Mucosa of rectum (tissue), 2 donors: ENCODE measurements at regions not wholly inside any gene's neighbourhood (a gene's known extent, or its start where the extent isn't known, plus 50 kb on each side); places are given as distances from the start of the nearest gene placed in this dataset.

Experiments used
- H3K27ac ChIP-seq, 2 donors: one replicate each; pipeline ENCODE4 v1.7.0; 2013; ENCODE audit warnings: inconsistent platforms in 2 of 2, low read depth in 2 of 2, low read length in 2 of 2
- H3K27me3 ChIP-seq, 2 donors: one replicate each; pipeline ENCODE4 v1.7.0; 2013; ENCODE audit warnings: low read length in 2 of 2; ENCODE audit not compliant: control insufficient read depth in 2 of 2, insufficient read depth in 2 of 2
- H3K36me3 ChIP-seq, 2 donors: one replicate each; pipeline ENCODE4 v1.7.0; 2013; ENCODE audit warnings: low read length in 2 of 2; ENCODE audit not compliant: control insufficient read depth in 2 of 2, insufficient read depth in 2 of 2
- H3K4me1 ChIP-seq, 2 donors: one replicate each; pipeline ENCODE4 v1.7.0; 2013; ENCODE audit warnings: low read length in 2 of 2, mild to moderate bottlenecking in 1 of 2; ENCODE audit not compliant: control insufficient read depth in 2 of 2, insufficient read depth in 2 of 2
- H3K4me3 ChIP-seq, 2 donors: one replicate each; pipeline ENCODE4 v1.7.0; 2013; ENCODE audit warnings: low read length in 2 of 2
- H3K9ac ChIP-seq, 2 donors: one replicate each; pipeline ENCODE4 v1.7.0; 2013; ENCODE audit warnings: low read length in 2 of 2, low read depth in 1 of 2, mild to moderate bottlenecking in 1 of 2
- H3K9me3 ChIP-seq, 2 donors: one replicate each; pipeline ENCODE4 v1.7.0; 2013; ENCODE audit warnings: low read length in 2 of 2; ENCODE audit not compliant: control insufficient read depth in 2 of 2
- donor health status: healthy.
- donor health status: Normal muscosa, but diverticular disease.

DNA sequence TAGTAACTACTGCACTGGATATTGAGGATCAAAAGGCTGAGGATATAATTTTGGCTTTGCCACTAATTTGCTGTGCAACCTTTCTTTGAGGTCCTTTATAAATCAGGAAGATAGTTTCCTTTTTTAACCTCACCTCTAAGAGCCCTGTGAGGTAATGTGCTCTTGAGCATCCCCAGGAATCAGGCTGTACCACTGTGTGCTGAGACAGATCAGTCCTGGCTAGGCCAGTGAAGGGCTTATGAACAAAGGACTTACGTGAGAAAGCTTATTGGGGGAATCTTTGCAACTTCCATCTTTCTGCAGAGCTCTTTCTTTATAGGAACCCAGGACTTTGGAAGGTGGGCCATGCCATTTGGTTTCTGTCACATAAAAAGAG, 188.9 kb downstream of the SIPA1L2 start:
- H3K27me3 ChIP-seq = no peaks in the 10 kb centered on the region
- H3K4me3 ChIP-seq = no peak overlapping the region
- no peak overlapping the region for H3K9ac ChIP-seq
- no peaks in the 10 kb centered on the region for H3K9me3 ChIP-seq
- peaks cover 71 to 72% of the 10 kb centered on the region in 2 donors for H3K36me3 ChIP-seq
- H3K27ac ChIP-seq = no peak overlapping the region
- H3K4me1 ChIP-seq = no peaks in the 10 kb centered on the region

DNA sequence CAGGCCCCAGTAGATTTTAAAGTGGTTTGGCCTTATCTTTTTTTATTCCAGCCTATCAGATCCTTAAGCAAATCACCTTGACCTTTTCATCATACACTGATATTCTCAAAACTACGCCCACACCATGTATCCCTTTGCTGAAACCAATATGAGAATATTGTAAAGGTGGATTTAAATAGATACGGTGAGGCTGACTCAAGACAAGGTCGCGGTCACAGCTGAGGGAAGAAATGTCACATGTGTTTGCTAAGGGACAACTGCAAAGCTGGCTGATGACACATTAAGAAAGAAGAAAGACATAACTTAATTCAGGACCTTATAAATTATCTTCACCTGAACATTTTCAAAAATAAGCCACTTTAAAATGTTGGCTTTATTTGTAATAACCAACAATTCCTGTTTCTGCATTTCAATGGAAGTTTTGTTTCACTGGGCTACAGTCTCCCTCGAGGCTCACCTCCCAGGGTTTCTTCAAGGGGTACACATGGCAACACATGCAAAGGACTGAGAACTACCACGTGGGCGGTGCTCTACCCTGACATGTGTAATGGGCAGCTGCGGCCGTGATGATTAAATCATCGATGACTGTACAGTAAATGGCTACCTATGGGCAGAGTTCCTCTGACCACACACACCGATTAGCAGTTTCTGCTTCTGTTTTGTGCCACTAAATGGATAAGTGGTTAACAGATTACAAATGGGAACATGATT, 189.5 kb downstream of the SIPA1L2 start:
- no peak overlapping the region for H3K4me3 ChIP-seq
- H3K36me3 ChIP-seq = peaks cover 69 to 72% of the 10 kb centered on the region in 2 donors
- H3K27ac ChIP-seq = no peak overlapping the region
- H3K9ac ChIP-seq = no peak overlapping the region
- no peaks in the 10 kb centered on the region for H3K9me3 ChIP-seq
- H3K27me3 ChIP-seq = no peaks in the 10 kb centered on the region
- no peaks in the 10 kb centered on the region for H3K4me1 ChIP-seq

- no peaks in the 10 kb centered on the region for H3K27me3 ChIP-seq
- no peak overlapping the region for H3K4me3 ChIP-seq
- H3K9ac ChIP-seq = no peak overlapping the region
- H3K9me3 ChIP-seq = no peaks in the 10 kb centered on the region
- H3K36me3 ChIP-seq = peaks cover 66 to 75% of the 10 kb centered on the region in 2 donors
- no peak overlapping the region for H3K27ac ChIP-seq
- H3K4me1 ChIP-seq = no peaks in the 10 kb centered on the region
Measured at GRCh38 chr1:232439011-232439410, 190.9 kb downstream of the SIPA1L2 start.

DNA sequence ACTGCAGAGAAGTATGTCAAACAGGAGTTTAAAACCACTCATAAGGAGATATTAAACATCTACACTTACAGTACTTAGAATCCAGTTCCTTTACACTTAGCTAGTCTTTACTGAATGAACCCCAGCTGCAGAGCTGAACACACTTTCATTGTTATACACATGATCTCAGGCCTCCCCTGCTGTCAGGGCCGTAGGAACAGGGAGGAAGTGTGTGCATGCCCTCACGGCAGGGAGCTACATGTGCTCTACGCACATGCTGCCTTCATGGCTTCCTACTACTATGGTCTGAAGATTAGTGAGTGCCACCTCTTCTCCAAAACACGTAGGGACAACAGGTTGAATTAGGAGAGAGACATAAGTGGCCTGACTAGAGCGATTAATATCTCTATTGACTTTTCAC, 191.5 kb downstream of the SIPA1L2 start:
- H3K9ac ChIP-seq = no peak overlapping the region
- peaks cover 63 to 73% of the 10 kb centered on the region in 2 donors for H3K36me3 ChIP-seq

GRCh38 chr1:232437510-232437909, 192.4 kb downstream of the SIPA1L2 start:
- H3K27me3 ChIP-seq = no peaks in the 10 kb centered on the region
- H3K36me3 ChIP-seq = peaks cover 64 to 70% of the 10 kb centered on the region in 2 donors
- H3K9ac ChIP-seq = no peak overlapping the region
- H3K4me1 ChIP-seq = no peaks in the 10 kb centered on the region
- no peak overlapping the region for H3K4me3 ChIP-seq
- no peaks in the 10 kb centered on the region for H3K9me3 ChIP-seq
- H3K27ac ChIP-seq = no peak overlapping the region

More for the DNA sequence above, 191.5 kb downstream of the SIPA1L2 start:
- Histone ChIP-seq H3K27me3 (no peaks in the 10 kb centered on the region), H3K27ac (no peak overlapping the region), H3K4me3 (no peak overlapping the region), H3K4me1 (no peaks in the 10 kb centered on the region), H3K9me3 (no peaks in the 10 kb centered on the region)

GRCh38 chr1:232435729-232436128, 194.2 kb downstream of the SIPA1L2 start:
- H3K9ac ChIP-seq = no peak overlapping the region
- H3K9me3 ChIP-seq = no peaks in the 10 kb centered on the region
- no peaks in the 10 kb centered on the region for H3K27me3 ChIP-seq
- H3K4me1 ChIP-seq = no peaks in the 10 kb centered on the region
- H3K36me3 ChIP-seq = peaks cover 63 to 69% of the 10 kb centered on the region in 2 donors
- H3K4me3 ChIP-seq = no peak overlapping the region
- no peak overlapping the region for H3K27ac ChIP-seq

DNA sequence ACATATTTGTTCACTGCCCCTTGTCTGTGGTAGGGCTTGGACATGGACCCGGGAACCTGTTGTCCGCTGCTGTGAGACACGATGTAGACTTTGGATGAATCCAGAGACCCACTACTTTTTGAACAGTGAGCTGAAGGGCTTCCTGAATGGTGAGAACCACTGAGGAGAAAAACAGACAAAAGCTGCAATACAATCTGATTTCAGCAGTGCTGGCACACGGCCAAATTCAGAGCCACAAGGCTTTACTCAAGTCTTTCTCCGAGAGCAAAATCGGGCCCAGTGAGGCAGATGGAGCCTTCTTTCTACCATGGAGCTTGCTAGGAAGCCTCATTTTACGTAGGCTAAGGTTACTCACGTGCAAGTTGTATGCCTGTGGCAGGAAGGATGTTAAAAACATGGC, 197.6 kb downstream of the SIPA1L2 start:
- Histone ChIP-seq H3K4me1 (no peaks in the 10 kb centered on the region), H3K4me3 (no peak overlapping the region), H3K36me3 (peaks cover 39 to 54% of the 10 kb centered on the region in 2 donors), H3K9ac (no peak overlapping the region), H3K9me3 (no peaks in the 10 kb centered on the region), H3K27me3 (no peaks in the 10 kb centered on the region), H3K27ac (no peak overlapping the region)

DNA sequence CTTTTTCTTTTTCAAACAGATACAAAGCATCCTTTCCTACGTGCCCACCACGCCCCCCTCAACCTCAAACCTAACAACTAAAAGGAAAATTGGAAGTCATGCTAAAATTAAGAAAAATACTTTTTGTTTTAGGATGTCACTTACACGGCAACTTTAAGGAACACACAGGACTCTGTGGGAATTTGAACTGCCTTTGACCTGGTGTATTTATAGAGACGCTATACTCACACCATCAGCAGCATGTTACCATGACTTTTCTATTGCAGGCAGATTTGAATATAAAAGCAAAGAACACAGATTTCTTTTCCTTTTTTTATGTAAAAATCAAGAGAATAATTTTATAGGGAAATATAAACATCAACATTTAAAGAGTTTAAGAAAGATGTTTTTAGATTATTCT, 198.2 kb downstream of the SIPA1L2 start:
- Histone ChIP-seq H3K27ac (no peak overlapping the region), H3K9me3 (no peaks in the 10 kb centered on the region), H3K36me3 (peaks cover 39 to 59% of the 10 kb centered on the region in 2 donors), H3K4me1 (no peaks in the 10 kb centered on the region), H3K9ac (no peak overlapping the region), H3K4me3 (no peak overlapping the region), H3K27me3 (no peaks in the 10 kb centered on the region)

GRCh38 chr1:232431326-232431725, 198.6 kb downstream of the SIPA1L2 start:
- H3K9me3 ChIP-seq = no peaks in the 10 kb centered on the region
- H3K27me3 ChIP-seq = no peaks in the 10 kb centered on the region
- H3K4me3 ChIP-seq = no peak overlapping the region
- H3K27ac ChIP-seq = no peak overlapping the region
- H3K9ac ChIP-seq = no peak overlapping the region
- H3K4me1 ChIP-seq = no peaks in the 10 kb centered on the region
- peaks cover 35 to 60% of the 10 kb centered on the region in 2 donors for H3K36me3 ChIP-seq

DNA sequence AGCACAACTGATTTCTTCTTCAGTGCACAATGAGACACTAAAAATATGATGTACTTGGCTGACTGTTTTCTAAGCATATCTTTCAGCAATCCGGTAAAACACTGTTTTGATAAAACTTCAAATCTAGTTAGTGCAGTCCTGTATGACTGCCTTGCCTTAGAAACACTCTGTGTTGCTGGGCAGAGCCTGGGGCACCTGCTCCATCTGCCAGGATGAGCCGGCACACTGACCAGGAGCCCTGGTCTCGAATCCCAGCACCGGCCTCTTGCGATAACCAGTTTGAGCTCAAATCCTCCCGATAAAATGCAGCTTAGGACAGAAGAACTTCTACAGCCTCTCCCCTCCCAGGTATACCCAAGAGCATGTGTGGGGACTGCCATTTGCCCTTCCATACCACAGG, 199.5 kb downstream of the SIPA1L2 start:
- no peak overlapping the region for H3K4me3 ChIP-seq
- H3K27me3 ChIP-seq = no peaks in the 10 kb centered on the region
- no peaks in the 10 kb centered on the region for H3K9me3 ChIP-seq
- no peak overlapping the region for H3K9ac ChIP-seq
- H3K4me1 ChIP-seq = no peaks in the 10 kb centered on the region
- peaks cover 36 to 55% of the 10 kb centered on the region in 2 donors for H3K36me3 ChIP-seq
- H3K27ac ChIP-seq = no peak overlapping the region
